Heart left ventricle (tissue), 16 donors: ENCODE measurements at regions not wholly inside any gene's neighbourhood (a gene's known extent, or its start where the extent isn't known, plus 50 kb on each side); places are given as distances from the start of the nearest gene placed in this dataset.

Experiments
- ATAC-seq, 4 donors: fragments of 200-7000 bp; cut with Tn5 transposase; one replicate each; pipeline ENCODE4 v1.9.1; 2020 to 2022; ENCODE audit warnings: moderate library complexity in 4 of 4, mild to moderate bottlenecking in 3 of 4, moderate number of reproducible peaks in 1 of 4
- DNase-seq, 5 donors: peaks; one replicate each; pipeline ENCODE4 v3.0.0-alpha.2; 2020
- H3K27ac ChIP-seq, 12 donors: fragments of 200-600 bp; sonication (generic) in 4 of 12; one replicate each; pipeline versions ENCODE4 v1.5.0 to v1.8.0; 2016 to 2022; ENCODE audit warnings: mild to moderate bottlenecking in 2 of 12
- H3K27me3 ChIP-seq, 9 donors: fragments of 200-600 bp; sonication (generic) in 2 of 9; one replicate each; pipeline versions ENCODE4 v1.5.1 to v1.8.0; 2016 to 2022; ENCODE audit warnings: mild to moderate bottlenecking in 3 of 9
- H3K36me3 ChIP-seq, 9 donors: fragments of 200-600 bp; sonication (generic) in 2 of 9; one replicate each; pipeline versions ENCODE4 v1.5.0 to v1.8.0; 2018 to 2022; ENCODE audit warnings: mild to moderate bottlenecking in 2 of 9
- H3K4me1 ChIP-seq, 12 donors: fragments of 200-600 bp; sonication (generic) in 4 of 12; one replicate each; pipeline versions ENCODE4 v1.5.0 to v1.8.0; 2016 to 2022; ENCODE audit warnings: mild to moderate bottlenecking in 3 of 12
- H3K4me3 ChIP-seq, 12 donors: fragments of 200-600 bp; sonication (generic) in 4 of 12; one replicate each; pipeline versions ENCODE4 v1.5.0 to v1.8.0; 2017 to 2022; ENCODE audit warnings: mild to moderate bottlenecking in 9 of 12, moderate library complexity in 4 of 12
- H3K9me3 ChIP-seq, 12 donors: fragments of 200-600 bp; sonication (generic) in 4 of 12; one replicate each; pipeline versions ENCODE4 v1.5.0 to v1.8.0; 2016 to 2022; ENCODE audit warnings: mild to moderate bottlenecking in 1 of 12
- CTCF ChIP-seq, 12 donors: fragments of 200-600 bp; sonication (generic) in 4 of 12; IDR thresholded peaks; one replicate each; pipeline versions ENCODE4 v1.5.0 to v1.8.0; 2018 to 2022; ENCODE audit warnings: antibody characterized with exemption in 12 of 12, mild to moderate bottlenecking in 5 of 12
- POLR2A ChIP-seq, 2 donors: fragments of 450-650 bp; IDR thresholded peaks; one replicate each; pipeline ENCODE4 v1.6.1; 2017; ENCODE audit warnings: antibody characterized with exemption in 2 of 2, mild to moderate bottlenecking in 2 of 2, moderate library complexity in 2 of 2
- WGBS, 4 donors: extraction: QIAGEN DNeasy Blood & Tissue Kit in 2 of 4; methylation state at CpG; one replicate each; pipeline versions ENCODE4 v1.1.5 to v1.1.7; 2013 to 2018; 5-methylcytosine and 5-hydroxymethylcytosine counted together
- intact Hi-C, 10 donors: fragments of 100-400 bp; cut with DNase I; formaldehyde crosslinking; loops; one replicate each; pipeline versions ENCODE4 v1.11.1 to v1.14.2; 2022
- donor health status: ischemic (EF 13 %, LVEDD 7.1; RV severe dilation, severe dysfunction).
- donor health status: healthy with polysubstance abuse.
- donor health status: DM: no; HTN: yes; CAD: no.
- donor health status: DM: no; HTN: no; CAD: no.
- donor health status: ischemic (EF 25% LVEDD 6.9; RV normal size, moderate dysfunction).
- donor health status: ischemic (EF 25% LVEDD 5.7; RV mildly dilated, moderate dysfunction).
- donor health status: healthy.
- donor health status: DM: yes; HTN: yes; CAD: no.
- donor health status: ischemic (EF 35%, LVEDD 5.7; RV mildly dilated, moderate dysfunction).
- donor health status: nonischemic (EF 11% LVEDD 7.7; RV severe dilation, severe dysfunction).
- donor health status: DM: yes; HTN: yes; CAD: no.
- donor health status: PGD.
- donor health status: ischemic (EF 29% LVEDD 5.4; RV normal size, mild dysfunction).
- donor health status: nonischemic (EF 23%, LVEDD 6.1; RV moderate dilation, normal function).

GRCh38 chr20:7665376-7665775 is 274.9 kb downstream of the HAO1 start:
- no peak for ATAC-seq
- no peaks in the 10 kb centered on the region for H3K4me1 ChIP-seq
- DNase-seq: no peak
- H3K27ac ChIP-seq: no peak overlapping the region
- H3K4me3 ChIP-seq: no peak overlapping the region
- TF ChIP-seq CTCF (IDR thresholded peaks at IDR 0.05) (no peak), POLR2A (IDR thresholded peaks at IDR 0.05) (no peak)
- no peaks in the 10 kb centered on the region for H3K9me3 ChIP-seq
- no peaks in the 10 kb centered on the region for H3K27me3 ChIP-seq
- WGBS, 4 donors: 22 to 33% (median 28%) methylated on average over 2 of the region's 2 CpGs
- no peaks in the 10 kb centered on the region for H3K36me3 ChIP-seq
- intact Hi-C loops: no loop called here

- Histone ChIP-seq H3K27ac (no peak overlapping the region), H3K36me3 (no peaks in the 10 kb centered on the region), H3K27me3 (no peaks in the 10 kb centered on the region), H3K9me3 (no peaks in the 10 kb centered on the region), H3K4me3 (no peak overlapping the region), H3K4me1 (no peaks in the 10 kb centered on the region)
- no peak for DNase-seq
- intact Hi-C loops: no loop called here
- no peak for ATAC-seq
- WGBS, 4 donors: 59 to 85% (median 66%) methylated on average over 4 of the region's 4 CpGs
- no peak for TF ChIP-seq CTCF (IDR thresholded peaks at IDR 0.05)
Measured at GRCh38 chr20:7667194-7667593, 273.1 kb downstream of the HAO1 start.

GRCh38 chr20:7672571-7672970 is 267.7 kb downstream of the HAO1 start:
- no peaks in the 10 kb centered on the region for H3K36me3 ChIP-seq
- no peak for ATAC-seq
- H3K9me3 ChIP-seq: peaks cover 0 to 8% (median 0%) of the 10 kb centered on the region in 12 donors
- H3K4me3 ChIP-seq: no peak overlapping the region
- intact Hi-C loops: no loop called here
- no peak overlapping the region for H3K27ac ChIP-seq
- TF ChIP-seq CTCF (IDR thresholded peaks at IDR 0.05) (no peak), POLR2A (IDR thresholded peaks at IDR 0.05) (no peak)
- WGBS, 4 donors: 72 to 84% (median 79%) methylated on average over 7 of the region's 7 CpGs
- H3K4me1 ChIP-seq: no peaks in the 10 kb centered on the region
- no peaks in the 10 kb centered on the region for H3K27me3 ChIP-seq
- DNase-seq: no peak

GRCh38 chr20:7673841-7674240 is 266.4 kb downstream of the HAO1 start:
- H3K27ac ChIP-seq: no peak overlapping the region
- DNase-seq: no peak
- no peaks in the 10 kb centered on the region for H3K36me3 ChIP-seq
- intact Hi-C loops: no loop called here
- no peaks in the 10 kb centered on the region for H3K4me1 ChIP-seq
- ATAC-seq: no peak
- no peaks in the 10 kb centered on the region for H3K27me3 ChIP-seq
- TF ChIP-seq CTCF (IDR thresholded peaks at IDR 0.05) (no peak), POLR2A (IDR thresholded peaks at IDR 0.05) (no peak)
- H3K4me3 ChIP-seq: no peak overlapping the region
- H3K9me3 ChIP-seq: peaks cover 0 to 8% (median 0%) of the 10 kb centered on the region in 12 donors
- 83 to 92% (median 88%) methylated on average over 2 of the region's 2 CpGs for WGBS, 4 donors
